ENCODE measurements at regions not wholly inside any gene's neighbourhood (a gene's known extent, or its start where the extent isn't known, plus 50 kb on each side); places are given as distances from the start of the nearest gene placed in this dataset.

DNA sequence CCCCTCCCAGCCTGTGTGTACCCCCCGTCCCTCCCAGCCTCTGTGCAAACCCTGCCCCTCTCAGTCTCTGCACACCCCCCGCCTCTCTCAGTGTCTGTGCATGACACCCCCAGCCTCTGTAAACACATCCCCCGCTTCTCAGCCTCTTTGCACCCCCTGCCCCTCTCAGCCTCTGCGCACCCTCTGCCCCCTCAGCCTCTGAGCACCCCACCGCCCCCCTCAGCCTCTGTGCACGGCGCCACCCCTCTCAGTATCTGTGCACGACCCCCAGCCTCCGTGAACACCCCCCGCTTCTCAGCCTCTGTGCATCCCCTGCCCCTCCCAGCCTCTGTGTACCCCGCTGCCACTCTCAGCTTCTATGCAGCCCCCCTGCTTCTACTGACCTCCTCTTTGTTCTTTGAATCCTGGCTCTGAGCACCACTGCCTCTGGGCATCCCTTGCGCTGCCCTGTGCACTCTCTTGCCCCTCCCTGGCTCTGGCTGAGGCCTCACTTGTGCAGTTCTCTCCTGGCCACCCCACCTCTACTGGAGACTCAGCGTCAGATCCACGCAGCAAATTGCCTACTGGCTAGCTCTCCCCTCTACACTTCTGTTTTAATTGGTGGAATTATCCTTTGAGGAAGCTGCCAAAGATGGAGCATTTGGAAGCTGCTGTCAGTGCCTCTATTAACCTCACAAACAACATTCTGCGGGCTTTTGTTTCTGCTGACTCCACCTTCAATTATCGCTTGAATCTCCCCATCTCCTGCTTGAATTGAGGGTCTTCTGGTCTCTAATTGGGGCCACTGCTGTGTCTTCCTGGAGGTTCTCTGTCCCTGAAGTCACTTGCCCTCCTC is 838.6 kb downstream of the TBC1D22A start:
- no peaks in the 10 kb centered on the region for H3K4me1 ChIP-seq (ENCODE audit: control insufficient read depth, insufficient read depth, low read length)
- no peak overlapping the region for H3K27ac ChIP-seq (ENCODE audit: low read length)
- H3K36me3 ChIP-seq (ENCODE audit: control insufficient read depth, insufficient read depth, low read length) = no peaks in the 10 kb centered on the region
- Mint-ChIP-seq H3K27ac (no peak overlapping the region), H3K27me3 (ENCODE audit: low read depth in 2 of 2) (peaks cover 7 to 20% of the 10 kb centered on the region in 2 donors), H3K4me1 (no peaks in the 10 kb centered on the region), H3K9me3 (no peaks in the 10 kb centered on the region), H3K4me3 (no peak overlapping the region), H3K36me3 (no peaks in the 10 kb centered on the region)
- 55% methylated on average over 14 of the region's 16 CpGs for WGBS (ENCODE audit: insufficient coverage)
- no peaks in the 10 kb centered on the region for H3K9me3 ChIP-seq (ENCODE audit: control insufficient read depth, insufficient read depth, low read length)
- intact Hi-C loops (cut with micrococcal nuclease) = no loop called here
- H3K4me3 ChIP-seq (ENCODE audit: low read length) = no peak overlapping the region
- TF ChIP-seq, protein P1, sequence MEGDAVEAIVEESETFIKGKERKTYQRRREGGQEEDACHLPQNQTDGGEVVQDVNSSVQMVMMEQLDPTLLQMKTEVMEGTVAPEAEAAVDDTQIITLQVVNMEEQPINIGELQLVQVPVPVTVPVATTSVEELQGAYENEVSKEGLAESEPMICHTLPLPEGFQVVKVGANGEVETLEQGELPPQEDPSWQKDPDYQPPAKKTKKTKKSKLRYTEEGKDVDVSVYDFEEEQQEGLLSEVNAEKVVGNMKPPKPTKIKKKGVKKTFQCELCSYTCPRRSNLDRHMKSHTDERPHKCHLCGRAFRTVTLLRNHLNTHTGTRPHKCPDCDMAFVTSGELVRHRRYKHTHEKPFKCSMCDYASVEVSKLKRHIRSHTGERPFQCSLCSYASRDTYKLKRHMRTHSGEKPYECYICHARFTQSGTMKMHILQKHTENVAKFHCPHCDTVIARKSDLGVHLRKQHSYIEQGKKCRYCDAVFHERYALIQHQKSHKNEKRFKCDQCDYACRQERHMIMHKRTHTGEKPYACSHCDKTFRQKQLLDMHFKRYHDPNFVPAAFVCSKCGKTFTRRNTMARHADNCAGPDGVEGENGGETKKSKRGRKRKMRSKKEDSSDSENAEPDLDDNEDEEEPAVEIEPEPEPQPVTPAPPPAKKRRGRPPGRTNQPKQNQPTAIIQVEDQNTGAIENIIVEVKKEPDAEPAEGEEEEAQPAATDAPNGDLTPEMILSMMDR (IDR thresholded peaks at IDR 0.05) = no peak
- H3K27me3 ChIP-seq (ENCODE audit: control insufficient read depth, insufficient read depth, low read length) = no peaks in the 10 kb centered on the region
- ATAC-seq (no peak), DNase-seq (no peak)

DNA sequence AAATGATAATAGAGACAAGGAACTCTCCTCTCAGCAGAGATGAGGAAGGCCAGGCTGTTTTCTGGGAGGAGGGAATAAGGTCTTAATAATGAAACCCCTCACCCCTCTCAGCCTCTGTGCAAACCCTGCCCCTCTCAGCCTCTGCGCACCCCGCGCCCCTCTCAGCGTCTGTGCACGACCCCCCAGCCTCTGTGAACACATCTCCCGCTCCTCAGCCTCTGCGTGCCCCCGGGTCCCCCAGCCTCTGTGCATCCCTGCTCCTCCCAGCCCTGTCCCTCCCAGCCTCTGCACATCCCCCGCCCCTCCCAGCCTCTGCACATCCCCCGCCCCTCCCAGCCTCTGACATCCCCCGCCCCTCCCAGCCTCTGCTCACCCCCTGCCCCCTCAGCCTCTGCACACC is 837.8 kb downstream of the TBC1D22A start:
- H3K9me3 ChIP-seq (ENCODE audit: control insufficient read depth, insufficient read depth, low read length) = no peaks in the 10 kb centered on the region
- TF ChIP-seq, protein P1 (IDR thresholded peaks at IDR 0.05) = no peak
- whole genome bisulfite sequencing (ENCODE audit: insufficient coverage) = 69% methylated on average over 8 of the region's 11 CpGs
- intact Hi-C loops (cut with micrococcal nuclease) = no loop called here
- H3K36me3 ChIP-seq (ENCODE audit: control insufficient read depth, insufficient read depth, low read length) = no peaks in the 10 kb centered on the region
- H3K4me1 ChIP-seq (ENCODE audit: control insufficient read depth, insufficient read depth, low read length) = no peaks in the 10 kb centered on the region
- peaks cover 7 to 20% of the 10 kb centered on the region in 2 donors for H3K27me3 Mint-ChIP-seq (ENCODE audit: low read depth in 2 of 2)
- no peak overlapping the region for H3K27ac Mint-ChIP-seq
- ATAC-seq (no peak), DNase-seq (no peak)
- H3K4me1 Mint-ChIP-seq = no peaks in the 10 kb centered on the region
- no peak overlapping the region for H3K4me3 Mint-ChIP-seq
- H3K36me3 Mint-ChIP-seq = no peaks in the 10 kb centered on the region
- no peaks in the 10 kb centered on the region for H3K27me3 ChIP-seq (ENCODE audit: control insufficient read depth, insufficient read depth, low read length)
- no peaks in the 10 kb centered on the region for H3K9me3 Mint-ChIP-seq
- no peak overlapping the region for H3K4me3 ChIP-seq (ENCODE audit: low read length)
- no peak overlapping the region for H3K27ac ChIP-seq (ENCODE audit: low read length)

DNA sequence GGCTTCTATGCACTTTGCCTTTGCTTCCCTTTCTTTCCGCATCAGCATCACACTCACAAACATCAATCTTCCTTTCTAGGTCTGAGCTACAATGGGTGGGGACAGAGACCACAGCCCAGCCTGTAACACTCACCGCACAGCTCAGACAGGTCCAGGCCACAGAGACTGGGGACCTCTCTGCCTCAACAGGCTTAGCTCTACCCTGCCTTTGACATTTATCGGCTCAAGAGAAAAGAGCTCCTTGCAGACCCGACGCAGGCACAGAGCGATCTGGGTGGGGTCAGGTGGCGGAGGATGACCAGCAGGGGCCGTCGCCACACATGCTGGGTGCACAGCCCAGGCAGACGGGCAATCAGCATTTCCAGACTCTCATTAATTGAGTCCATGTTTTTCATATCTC is 837.3 kb downstream of the TBC1D22A start:
- TF ChIP-seq, protein P1 (IDR thresholded peaks at IDR 0.05) = no peak
- Mint-ChIP-seq H3K4me1 (no peaks in the 10 kb centered on the region), H3K36me3 (no peaks in the 10 kb centered on the region), H3K4me3 (no peak overlapping the region), H3K27me3 (ENCODE audit: low read depth in 2 of 2) (peaks cover 7 to 20% of the 10 kb centered on the region in 2 donors), H3K27ac (no peak overlapping the region), H3K9me3 (no peaks in the 10 kb centered on the region)
- Histone ChIP-seq H3K4me1 (ENCODE audit: control insufficient read depth, insufficient read depth, low read length) (no peaks in the 10 kb centered on the region), H3K27me3 (ENCODE audit: control insufficient read depth, insufficient read depth, low read length) (no peaks in the 10 kb centered on the region), H3K36me3 (ENCODE audit: control insufficient read depth, insufficient read depth, low read length) (no peaks in the 10 kb centered on the region), H3K4me3 (ENCODE audit: low read length) (no peak overlapping the region), H3K9me3 (ENCODE audit: control insufficient read depth, insufficient read depth, low read length) (no peaks in the 10 kb centered on the region), H3K27ac (ENCODE audit: low read length) (no peak overlapping the region)
- intact Hi-C loops (cut with micrococcal nuclease) = no loop called here
- ATAC-seq (no peak), DNase-seq (no peak)
- 65% methylated on average over 10 of the region's 10 CpGs for WGBS (ENCODE audit: insufficient coverage)

DNA sequence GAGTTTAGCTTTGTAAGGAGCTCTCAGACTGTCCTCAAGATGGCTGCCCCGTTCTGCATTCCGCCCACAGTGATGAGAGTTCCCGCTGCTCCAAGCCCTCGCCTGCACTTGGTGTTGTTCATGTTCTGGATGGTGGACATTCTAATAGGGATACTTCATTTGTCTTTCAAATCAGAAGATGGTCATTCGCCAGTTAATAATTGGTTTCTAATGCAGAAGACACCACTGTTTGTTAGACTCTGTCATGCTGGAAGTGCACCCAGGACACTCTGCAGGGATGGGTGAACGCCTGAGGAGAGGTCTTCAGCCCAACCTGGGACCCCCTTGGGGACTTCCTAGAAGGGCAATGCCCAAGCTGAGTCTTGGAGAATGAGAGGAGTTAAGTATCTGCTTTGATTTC is 836.4 kb downstream of the TBC1D22A start:
- no peak overlapping the region for H3K4me3 Mint-ChIP-seq
- TF ChIP-seq, protein P1 (IDR thresholded peaks at IDR 0.05) = no peak
- Histone ChIP-seq H3K36me3 (ENCODE audit: control insufficient read depth, insufficient read depth, low read length) (no peaks in the 10 kb centered on the region), H3K9me3 (ENCODE audit: control insufficient read depth, insufficient read depth, low read length) (no peaks in the 10 kb centered on the region), H3K27me3 (ENCODE audit: control insufficient read depth, insufficient read depth, low read length) (no peaks in the 10 kb centered on the region), H3K4me1 (ENCODE audit: control insufficient read depth, insufficient read depth, low read length) (no peaks in the 10 kb centered on the region), H3K4me3 (ENCODE audit: low read length) (no peak overlapping the region), H3K27ac (ENCODE audit: low read length) (no peak overlapping the region)
- DNase-seq = no peak
- no peaks in the 10 kb centered on the region for H3K9me3 Mint-ChIP-seq
- no peak overlapping the region for H3K27ac Mint-ChIP-seq
- H3K36me3 Mint-ChIP-seq = no peaks in the 10 kb centered on the region
- no peak for ATAC-seq
- 96% methylated on average over 6 of the region's 6 CpGs for WGBS (ENCODE audit: insufficient coverage)
- H3K4me1 Mint-ChIP-seq = no peaks in the 10 kb centered on the region
- intact Hi-C loops (cut with micrococcal nuclease) = no loop called here
- H3K27me3 Mint-ChIP-seq (ENCODE audit: low read depth in 2 of 2) = peaks cover 7 to 20% of the 10 kb centered on the region in 2 donors
